Astrocyte (in vitro differentiated cells and primary cell): ENCODE measurements at regions not wholly inside any gene's neighbourhood (a gene's known extent, or its start where the extent isn't known, plus 50 kb on each side); places are given as distances from the start of the nearest gene placed in this dataset.

Experiments used
- CTCF ChIP-seq: IDR thresholded peaks from 2 replicates; pipeline ENCODE4 v1.5.1; 2011; ENCODE audit warnings: low read depth, mild to moderate bottlenecking, inconsistent platforms, low read length, moderate library complexity; ENCODE audit not compliant: insufficient read depth
- EZH2 ChIP-seq: IDR thresholded peaks from 2 replicates; pipeline ENCODE4 v1.6.1; 2012; ENCODE audit warnings: mild to moderate bottlenecking, low read length, inconsistent platforms; ENCODE audit not compliant: insufficient read depth

- no peak for TF ChIP-seq CTCF
- no peak for TF ChIP-seq EZH2
Observed at GRCh38 chr10:107413971-107414370, 249.5 kb upstream of the SORCS1 start.
